ENCODE measurements at regions not wholly inside any gene's neighbourhood (a gene's known extent, or its start where the extent isn't known, plus 50 kb on each side); places are given as distances from the start of the nearest gene placed in this dataset.

DNA sequence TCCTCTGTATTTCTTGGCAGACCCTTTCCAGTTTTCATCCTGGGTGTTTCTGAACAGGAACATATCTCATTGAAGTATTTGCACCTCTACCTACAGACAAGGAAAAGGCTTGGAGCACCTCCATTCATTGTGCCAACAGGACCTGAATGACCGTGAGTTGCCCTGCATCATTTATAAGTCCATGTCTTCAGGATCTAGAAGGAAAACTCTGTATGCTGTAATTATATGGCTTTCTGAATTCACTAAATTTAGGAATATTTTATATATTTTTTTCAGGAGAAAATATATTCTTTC lies 402.3 kb upstream of the SLC14A2 start:
- BruUV-seq (replicated peaks), result no TSS peak
- intact Hi-C loops (cut with micrococcal nuclease; ENCODE audit: unreplicated experiment), result loop anchor here (2.0 to 10.0 kb wide), 5 partner anchors 308 to 1591 kb away; no protein-coding TSS in a partner anchor
- H3K4me3 ChIP-seq (ENCODE audit: low read depth, low read length, poor library complexity, severe bottlenecking), result no peak overlapping the region
- DNase-seq (ENCODE audit: low spot score), result no peak
- ChIA-PET POLR2A (ENCODE audit: low non-redundant PET) (no interaction called here), CTCF (interaction anchor here (0.6 to 1.5 kb wide), 5 partner anchors 9 to 534 kb away, joined by 3 to 5 read pairs (median 3); no protein-coding TSS in a partner anchor)
- H3K9me3 ChIP-seq (ENCODE audit: low read depth, low read length, poor library complexity, severe bottlenecking), result no peaks in the 10 kb centered on the region
- H3K36me3 ChIP-seq (ENCODE audit: insufficient read depth, low read length, poor library complexity, severe bottlenecking), result no peaks in the 10 kb centered on the region
- no peak overlapping the region for H3K27ac ChIP-seq (ENCODE audit: low read depth, low read length, poor library complexity, severe bottlenecking)
- no peaks in the 10 kb centered on the region for H3K27me3 ChIP-seq (replicated peaks; ENCODE audit: insufficient read depth, low read depth, low read length, poor library complexity)
- no peaks in the 10 kb centered on the region for H3K4me1 ChIP-seq (ENCODE audit: insufficient read depth, low read length, poor library complexity, severe bottlenecking)
- TF ChIP-seq, protein P1, sequence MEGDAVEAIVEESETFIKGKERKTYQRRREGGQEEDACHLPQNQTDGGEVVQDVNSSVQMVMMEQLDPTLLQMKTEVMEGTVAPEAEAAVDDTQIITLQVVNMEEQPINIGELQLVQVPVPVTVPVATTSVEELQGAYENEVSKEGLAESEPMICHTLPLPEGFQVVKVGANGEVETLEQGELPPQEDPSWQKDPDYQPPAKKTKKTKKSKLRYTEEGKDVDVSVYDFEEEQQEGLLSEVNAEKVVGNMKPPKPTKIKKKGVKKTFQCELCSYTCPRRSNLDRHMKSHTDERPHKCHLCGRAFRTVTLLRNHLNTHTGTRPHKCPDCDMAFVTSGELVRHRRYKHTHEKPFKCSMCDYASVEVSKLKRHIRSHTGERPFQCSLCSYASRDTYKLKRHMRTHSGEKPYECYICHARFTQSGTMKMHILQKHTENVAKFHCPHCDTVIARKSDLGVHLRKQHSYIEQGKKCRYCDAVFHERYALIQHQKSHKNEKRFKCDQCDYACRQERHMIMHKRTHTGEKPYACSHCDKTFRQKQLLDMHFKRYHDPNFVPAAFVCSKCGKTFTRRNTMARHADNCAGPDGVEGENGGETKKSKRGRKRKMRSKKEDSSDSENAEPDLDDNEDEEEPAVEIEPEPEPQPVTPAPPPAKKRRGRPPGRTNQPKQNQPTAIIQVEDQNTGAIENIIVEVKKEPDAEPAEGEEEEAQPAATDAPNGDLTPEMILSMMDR (conservative IDR thresholded peaks at IDR 0.05; ENCODE audit: low read depth, low read length), result no peak
- TF ChIP-seq EZH2 (IDR thresholded peaks at IDR 0.05; ENCODE audit: borderline replicate concordance, low read depth, low read length, poor library complexity, severe bottlenecking), result no peak

DNA sequence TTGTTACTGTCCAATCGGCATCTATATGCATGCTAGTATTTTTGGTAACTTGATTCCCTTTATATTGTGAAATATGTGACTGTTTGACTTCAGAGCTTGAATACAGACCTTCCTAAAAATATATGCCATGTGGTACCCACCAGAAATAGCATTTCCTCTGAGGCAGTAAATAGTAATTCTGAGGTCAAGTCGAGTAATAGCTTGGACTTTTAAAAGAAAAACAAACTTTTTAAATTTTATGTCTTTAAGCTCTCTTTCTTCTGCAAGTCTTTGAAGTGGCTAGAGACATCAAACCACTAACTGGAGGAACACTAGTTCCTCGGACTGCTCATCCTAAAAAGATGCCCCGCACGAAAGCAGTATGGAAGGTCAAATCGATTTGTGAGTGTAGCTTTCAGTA lies 396.8 kb upstream of the SLC14A2 start:
- Histone ChIP-seq H3K27ac (ENCODE audit: low read depth, low read length, poor library complexity, severe bottlenecking) (no peak overlapping the region), H3K4me3 (ENCODE audit: low read depth, low read length, poor library complexity, severe bottlenecking) (no peak overlapping the region), H3K9me3 (ENCODE audit: low read depth, low read length, poor library complexity, severe bottlenecking) (no peaks in the 10 kb centered on the region), H3K36me3 (ENCODE audit: insufficient read depth, low read length, poor library complexity, severe bottlenecking) (no peaks in the 10 kb centered on the region), H3K27me3 (replicated peaks; ENCODE audit: insufficient read depth, low read depth, low read length, poor library complexity) (no peaks in the 10 kb centered on the region), H3K4me1 (ENCODE audit: insufficient read depth, low read length, poor library complexity, severe bottlenecking) (no peaks in the 10 kb centered on the region)
- no peak for DNase-seq (ENCODE audit: low spot score)
- POLR2A ChIA-PET (ENCODE audit: low non-redundant PET), result no interaction called here
- CTCF ChIA-PET, result no interaction called here
- intact Hi-C loops (cut with micrococcal nuclease; ENCODE audit: unreplicated experiment), result loop anchor here (10.0 kb wide), 2 partner anchors 314 to 884 kb away; no protein-coding TSS in a partner anchor
- TF ChIP-seq EZH2 (IDR thresholded peaks at IDR 0.05; ENCODE audit: borderline replicate concordance, low read depth, low read length, poor library complexity, severe bottlenecking), result no peak
- TF ChIP-seq, protein P1 (conservative IDR thresholded peaks at IDR 0.05; ENCODE audit: low read depth, low read length), result no peak
- BruUV-seq (replicated peaks), result no TSS peak

DNA sequence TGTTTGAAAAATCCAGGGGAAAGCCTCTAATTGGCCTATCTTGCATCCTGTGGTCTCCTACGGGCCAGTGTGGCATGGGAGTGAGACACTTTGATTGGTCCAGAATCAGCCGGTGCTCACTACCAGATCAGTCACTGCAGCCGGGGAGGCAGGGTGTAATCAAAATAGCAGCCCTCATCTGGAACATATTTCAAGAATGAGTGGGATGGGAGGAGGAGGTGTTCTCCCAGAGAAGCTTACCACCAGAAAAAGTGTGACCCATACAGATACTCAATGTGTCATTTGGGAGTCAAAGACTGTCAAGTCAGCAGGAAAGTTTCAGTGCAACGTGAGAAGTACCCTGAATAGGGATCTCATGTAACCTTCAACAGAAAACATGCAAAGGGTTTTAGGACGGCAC lies 393.9 kb upstream of the SLC14A2 start:
- BruUV-seq (replicated peaks), result no TSS peak
- Histone ChIP-seq H3K4me1 (ENCODE audit: insufficient read depth, low read length, poor library complexity, severe bottlenecking) (no peaks in the 10 kb centered on the region), H3K27ac (ENCODE audit: low read depth, low read length, poor library complexity, severe bottlenecking) (no peak overlapping the region), H3K4me3 (ENCODE audit: low read depth, low read length, poor library complexity, severe bottlenecking) (no peak overlapping the region), H3K9me3 (ENCODE audit: low read depth, low read length, poor library complexity, severe bottlenecking) (no peaks in the 10 kb centered on the region), H3K27me3 (replicated peaks; ENCODE audit: insufficient read depth, low read depth, low read length, poor library complexity) (no peaks in the 10 kb centered on the region), H3K36me3 (ENCODE audit: insufficient read depth, low read length, poor library complexity, severe bottlenecking) (no peaks in the 10 kb centered on the region)
- ChIA-PET POLR2A (ENCODE audit: low non-redundant PET) (no interaction called here), CTCF (no interaction called here)
- intact Hi-C loops (cut with micrococcal nuclease; ENCODE audit: unreplicated experiment), result loop anchor here (10.0 kb wide), 1 partner anchor 57 kb away; no protein-coding TSS in a partner anchor
- no peak for TF ChIP-seq EZH2 (IDR thresholded peaks at IDR 0.05; ENCODE audit: borderline replicate concordance, low read depth, low read length, poor library complexity, severe bottlenecking)
- TF ChIP-seq, protein P1 (conservative IDR thresholded peaks at IDR 0.05; ENCODE audit: low read depth, low read length), result no peak
- DNase-seq (ENCODE audit: low spot score), result no peak

Measured in A673 (cell line).